ENCODE measurements at regions not wholly inside any gene's neighbourhood (a gene's known extent, or its start where the extent isn't known, plus 50 kb on each side); places are given as distances from the start of the nearest gene placed in this dataset.

- TF ChIP-seq POLR2A (IDR thresholded peaks at IDR 0.05; ENCODE audit: low read depth, low read length) (no peak), RAD21 (IDR thresholded peaks at IDR 0.05; ENCODE audit: low read length) (no peak), CEBPB (IDR thresholded peaks at IDR 0.05; ENCODE audit: low read depth, low read length) (no peak), CTCF (conservative IDR thresholded peaks at IDR 0.05; ENCODE audit: low read depth, low read length) (no peak), FOS (IDR thresholded peaks at IDR 0.05; ENCODE audit: low read depth, low read length) (no peak), MXI1 (IDR thresholded peaks at IDR 0.05; ENCODE audit: borderline replicate concordance, low read depth, low read length) (no peak), CHD1 (IDR thresholded peaks at IDR 0.05; ENCODE audit: low read depth, low read length) (no peak), RCOR1 (IDR thresholded peaks at IDR 0.05; ENCODE audit: insufficient replicate concordance, low read length) (no peak), USF2 (IDR thresholded peaks at IDR 0.05; ENCODE audit: low read depth, low read length) (no peak), BHLHE40 (IDR thresholded peaks at IDR 0.05; ENCODE audit: low read depth, low read length) (no peak), MAZ (IDR thresholded peaks at IDR 0.05; ENCODE audit: borderline replicate concordance, low read depth, low read length) (no peak)
- TF ChIP-seq, protein P1, sequence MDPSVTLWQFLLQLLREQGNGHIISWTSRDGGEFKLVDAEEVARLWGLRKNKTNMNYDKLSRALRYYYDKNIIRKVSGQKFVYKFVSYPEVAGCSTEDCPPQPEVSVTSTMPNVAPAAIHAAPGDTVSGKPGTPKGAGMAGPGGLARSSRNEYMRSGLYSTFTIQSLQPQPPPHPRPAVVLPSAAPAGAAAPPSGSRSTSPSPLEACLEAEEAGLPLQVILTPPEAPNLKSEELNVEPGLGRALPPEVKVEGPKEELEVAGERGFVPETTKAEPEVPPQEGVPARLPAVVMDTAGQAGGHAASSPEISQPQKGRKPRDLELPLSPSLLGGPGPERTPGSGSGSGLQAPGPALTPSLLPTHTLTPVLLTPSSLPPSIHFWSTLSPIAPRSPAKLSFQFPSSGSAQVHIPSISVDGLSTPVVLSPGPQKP (IDR thresholded peaks at IDR 0.05; ENCODE audit: borderline replicate concordance, low read depth, low read length), result no peak
Observed at GRCh38 chr3:115254492-115255196, 107.6 kb upstream of the ZBTB20 start.
